HG03066 (cell line): ENCODE measurements at regions not wholly inside any gene's neighbourhood (a gene's known extent, or its start where the extent isn't known, plus 50 kb on each side); places are given as distances from the start of the nearest gene placed in this dataset.
"Not testable (repeated sequence)": the region's sequence is repeated elsewhere in the genome, so short reads cannot be mapped to it uniquely, and the experiment has no call there.

Experiments
- ATAC-seq: cut with Tn5 transposase; IDR thresholded peaks from one replicate; pipeline ENCODE4 v1.9.1; 2021; ENCODE audit warnings: low read depth; ENCODE audit not compliant: unreplicated experiment

GRCh38 chr5:52255308-52255707 is 532.4 kb upstream of the ITGA1 start:
- ATAC-seq = no peak

DNA sequence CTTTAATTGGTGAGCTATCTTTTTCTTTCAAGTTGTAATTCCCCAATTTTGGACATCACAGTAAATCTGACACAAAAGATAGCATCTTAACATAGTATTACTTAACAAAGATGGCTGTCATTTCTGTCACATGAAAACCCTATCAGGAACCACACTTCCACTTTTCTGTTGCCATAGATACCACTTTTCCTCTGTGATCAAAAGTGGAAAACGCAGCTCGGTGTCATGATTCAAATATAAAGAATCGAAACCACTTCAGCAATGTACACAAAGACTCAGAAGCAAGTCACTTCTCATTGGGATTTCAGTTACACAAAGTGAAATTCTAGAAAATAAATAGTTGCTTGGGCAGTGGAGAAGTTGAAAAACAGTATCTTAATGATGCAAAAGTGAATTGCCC is 524.9 kb upstream of the ITGA1 start:
- no peak for ATAC-seq

DNA sequence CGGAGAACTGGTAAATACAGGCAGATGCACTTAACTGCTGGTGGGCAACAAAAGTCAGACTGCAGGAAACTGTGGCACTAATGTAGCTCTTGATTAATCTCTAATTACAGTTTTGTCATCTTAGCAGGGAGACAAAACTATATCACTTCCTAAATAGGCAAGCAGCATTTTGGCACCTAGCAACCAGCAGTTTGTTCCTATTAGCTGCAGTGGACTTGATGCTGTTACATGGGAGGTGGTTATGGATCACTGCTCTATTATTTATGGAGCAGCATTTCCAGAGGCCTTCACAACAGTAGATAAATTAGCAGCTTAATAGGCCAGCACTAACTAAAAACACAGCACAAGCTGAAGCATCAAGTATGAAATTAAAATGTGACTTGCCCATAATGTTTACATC is 518.3 kb upstream of the ITGA1 start:
- ATAC-seq = no peak

GRCh38 chr5:52269859-52270258 is 517.9 kb upstream of the ITGA1 start:
- ATAC-seq = no peak

GRCh38 chr5:52275639-52276038 is 512.1 kb upstream of the ITGA1 start:
- ATAC-seq = no peak

GRCh38 chr5:52277101-52277500 is 510.6 kb upstream of the ITGA1 start:
- no peak for ATAC-seq

GRCh38 chr5:52282647-52283046 is 505.1 kb upstream of the ITGA1 start:
- no peak for ATAC-seq

- ATAC-seq = no peak
Observed at GRCh38 chr5:52283221-52283620, 504.5 kb upstream of the ITGA1 start.

DNA sequence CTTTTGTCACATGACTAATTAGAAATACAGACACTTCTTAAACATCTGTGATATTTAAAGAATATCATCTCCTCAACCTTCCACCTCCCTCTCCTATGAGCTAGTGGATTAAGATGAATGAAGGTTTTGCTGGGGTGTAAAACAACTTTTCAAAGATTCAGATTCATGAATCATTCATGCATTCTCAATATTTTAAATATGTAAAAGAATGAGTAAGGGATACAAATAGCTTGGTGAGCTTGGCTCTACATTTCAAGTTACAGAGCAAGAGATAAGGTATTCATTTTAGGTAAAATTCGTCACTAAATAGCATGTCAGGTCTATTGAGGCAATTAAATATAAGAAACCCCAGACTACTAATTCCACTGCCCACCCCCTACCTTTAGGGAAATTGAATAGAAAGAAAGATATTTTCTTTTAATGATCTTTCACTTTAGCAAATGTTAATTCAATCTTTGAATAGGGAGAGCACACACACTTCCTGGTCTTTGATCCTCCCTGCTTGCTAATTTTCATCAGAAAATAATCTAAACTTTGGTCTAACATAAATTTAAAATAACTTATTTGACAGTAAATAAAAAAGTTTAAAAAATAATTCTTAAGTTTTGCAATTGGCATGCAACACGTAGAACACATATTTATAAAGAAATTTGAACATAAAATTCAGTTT is 486.9 kb upstream of the ITGA1 start:
- no peak for ATAC-seq

DNA sequence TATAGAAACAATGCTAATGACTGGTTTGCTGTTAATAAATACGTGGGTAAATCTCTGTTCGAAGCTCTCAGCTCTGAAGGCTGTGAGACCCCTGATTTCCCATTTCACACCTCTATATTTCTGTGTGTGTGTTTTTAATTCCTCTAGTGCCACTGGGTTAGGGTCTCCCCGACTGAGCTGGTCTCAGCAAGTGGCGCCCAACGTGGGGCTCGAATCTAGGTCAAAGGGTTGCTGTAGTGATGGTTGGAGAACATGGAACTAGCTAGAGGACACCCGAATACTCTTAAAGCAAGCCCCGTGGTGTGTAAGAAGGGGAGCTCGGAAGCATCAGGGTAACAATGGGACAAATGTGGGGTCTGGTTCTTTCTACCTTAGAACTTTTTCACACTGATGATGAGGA is 482.9 kb upstream of the ITGA1 start:
- ATAC-seq = not testable (repeated sequence)

DNA sequence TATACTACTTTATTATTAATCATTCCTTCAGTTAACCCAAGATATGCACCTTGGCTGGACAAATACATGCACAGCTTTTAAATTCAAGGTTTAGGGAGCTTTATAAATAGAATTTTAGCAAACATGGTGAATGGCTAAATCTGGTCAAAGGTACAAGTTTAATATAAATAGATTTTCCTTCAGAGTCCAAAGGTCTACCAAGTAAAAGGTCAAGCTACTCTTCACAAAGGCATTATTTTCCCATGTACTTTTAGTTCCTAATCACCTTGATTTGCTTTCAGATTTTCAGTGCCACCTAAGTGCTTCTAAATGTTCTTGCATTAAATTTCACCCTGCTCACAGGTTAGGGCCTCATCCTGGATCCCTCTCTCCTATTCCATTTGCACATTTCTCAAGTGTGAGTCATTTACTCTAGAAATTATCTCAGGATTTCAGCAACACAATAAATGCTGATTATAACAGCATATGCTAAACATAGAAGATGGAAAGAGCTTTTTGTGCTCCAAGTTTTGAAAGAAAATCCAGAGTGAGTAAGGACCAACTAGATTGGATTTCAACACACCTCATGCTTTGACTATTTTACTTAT is 459.4 kb upstream of the ITGA1 start:
- ATAC-seq = no peak

- no peak for ATAC-seq
Observed at GRCh38 chr5:52331725-52332124, 456.0 kb upstream of the ITGA1 start.

DNA sequence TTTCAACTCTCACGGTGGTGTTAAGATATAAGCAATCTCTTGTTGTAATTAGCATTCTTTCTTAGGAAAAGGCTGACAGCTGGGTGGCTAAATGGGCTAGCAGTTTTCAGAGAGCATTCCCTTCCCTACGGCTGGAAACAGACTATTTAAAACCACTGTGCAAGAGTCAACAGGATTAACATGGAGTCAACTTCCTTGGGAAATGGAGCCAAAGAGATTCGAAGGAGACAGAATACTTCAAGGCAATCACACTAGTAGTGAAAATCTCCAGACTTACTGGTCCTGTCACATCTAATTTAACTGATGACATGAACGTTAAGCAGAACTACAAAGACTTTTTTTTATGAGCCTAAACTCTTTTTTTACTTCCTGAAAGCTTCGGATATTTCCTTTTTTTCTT is 453.3 kb upstream of the ITGA1 start:
- no peak for ATAC-seq

- no peak for ATAC-seq
Observed at GRCh38 chr5:52339285-52339684, 448.4 kb upstream of the ITGA1 start.

- no peak for ATAC-seq
Observed at GRCh38 chr5:52342361-52342760, 445.4 kb upstream of the ITGA1 start.

GRCh38 chr5:52356311-52356918 is 431.3 kb upstream of the ITGA1 start:
- ATAC-seq = no peak

DNA sequence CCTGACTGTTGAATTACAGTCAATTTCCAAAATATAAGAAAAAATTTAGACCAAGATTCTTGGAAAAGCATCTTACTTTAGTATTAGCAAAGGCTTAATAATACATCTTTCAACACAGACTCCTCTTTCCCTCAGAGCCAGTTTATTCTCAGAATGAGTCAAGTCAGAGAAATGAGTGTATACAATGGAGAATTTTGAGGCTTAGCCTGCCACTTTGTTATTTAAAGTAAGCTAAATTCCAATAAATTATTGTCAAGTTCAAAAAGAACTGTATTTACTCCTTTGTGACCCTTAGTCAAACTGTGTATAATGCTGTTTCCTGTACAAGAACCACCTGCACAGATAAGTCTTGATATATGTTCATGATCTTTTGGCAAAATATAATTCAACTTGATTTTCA is 428.5 kb upstream of the ITGA1 start:
- ATAC-seq = no peak

GRCh38 chr5:52360985-52361384 is 426.7 kb upstream of the ITGA1 start:
- no peak for ATAC-seq

GRCh38 chr5:52374286-52374685 is 413.4 kb upstream of the ITGA1 start:
- no peak for ATAC-seq

DNA sequence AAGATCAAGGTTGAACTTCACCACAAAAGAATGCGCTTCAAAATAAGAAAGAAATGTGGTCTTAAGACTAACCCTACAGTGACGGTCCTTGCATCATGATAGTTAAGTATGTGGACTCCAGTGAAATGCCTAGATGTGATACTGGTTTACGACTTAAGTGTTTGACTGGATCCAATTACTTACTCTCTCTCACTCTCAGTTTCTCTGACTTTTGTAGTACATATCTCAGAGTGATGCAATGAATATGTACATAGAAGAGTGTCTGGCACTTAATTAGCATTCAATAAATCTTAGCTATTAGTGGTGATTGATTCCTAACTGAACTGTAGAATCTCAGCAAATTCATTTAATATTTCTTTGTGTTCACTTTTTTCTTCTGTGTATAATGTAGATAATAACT is 411.7 kb upstream of the ITGA1 start:
- no peak for ATAC-seq

- ATAC-seq = no peak
Observed at GRCh38 chr5:52376592-52376991, 411.1 kb upstream of the ITGA1 start.

- no peak for ATAC-seq
Observed at GRCh38 chr5:52378237-52378636, 409.5 kb upstream of the ITGA1 start.
